RWPE1 (cell line): ENCODE measurements at regions not wholly inside any gene's neighbourhood (a gene's known extent, or its start where the extent isn't known, plus 50 kb on each side); places are given as distances from the start of the nearest gene placed in this dataset.
"Not testable (repeated sequence)": the region's sequence is repeated elsewhere in the genome, so short reads cannot be mapped to it uniquely, and the experiment has no call there.

Experiments used
- CTCF ChIA-PET: fragments of 350-600 bp; sonication (Branson Sonifier 250); formaldehyde crosslinking; extraction: SDS; loops from one replicate; lab custom pipeline; 2021; lab: Yijun Ruan, JAX
- POLR2A ChIA-PET: fragments of 400-600 bp; formaldehyde crosslinking; extraction: SDS; loops from one replicate; lab custom pipeline; 2020; ENCODE audit warnings: antibody characterized with exemption; ENCODE audit not compliant: low non-redundant PET; lab: Yijun Ruan, JAX
- DNase-seq: peaks from one replicate; pipeline ENCODE4 v3.0.0; 2012; ENCODE audit warnings: low spot score
- H3K27ac ChIP-seq: fragments of 450-650 bp; 2 replicates; pipeline ENCODE4 v1.5.1; 2017
- TF ChIP-seq, protein P1 (sequence below): fragments of 450-650 bp; conservative IDR thresholded peaks from 2 replicates; pipeline ENCODE4 v1.5.1; 2017; ENCODE audit warnings: low read depth, mild to moderate bottlenecking

- POLR2A ChIA-PET, result no interaction called here
- no peak overlapping the region for H3K27ac ChIP-seq
- CTCF ChIA-PET, result interaction anchor here (0.5 to 0.7 kb wide), 2 partner anchors 266 to 1195 kb away, joined by 3 to 4 read pairs; no protein-coding TSS in a partner anchor
- no peak for DNase-seq
- TF ChIP-seq, protein P1, sequence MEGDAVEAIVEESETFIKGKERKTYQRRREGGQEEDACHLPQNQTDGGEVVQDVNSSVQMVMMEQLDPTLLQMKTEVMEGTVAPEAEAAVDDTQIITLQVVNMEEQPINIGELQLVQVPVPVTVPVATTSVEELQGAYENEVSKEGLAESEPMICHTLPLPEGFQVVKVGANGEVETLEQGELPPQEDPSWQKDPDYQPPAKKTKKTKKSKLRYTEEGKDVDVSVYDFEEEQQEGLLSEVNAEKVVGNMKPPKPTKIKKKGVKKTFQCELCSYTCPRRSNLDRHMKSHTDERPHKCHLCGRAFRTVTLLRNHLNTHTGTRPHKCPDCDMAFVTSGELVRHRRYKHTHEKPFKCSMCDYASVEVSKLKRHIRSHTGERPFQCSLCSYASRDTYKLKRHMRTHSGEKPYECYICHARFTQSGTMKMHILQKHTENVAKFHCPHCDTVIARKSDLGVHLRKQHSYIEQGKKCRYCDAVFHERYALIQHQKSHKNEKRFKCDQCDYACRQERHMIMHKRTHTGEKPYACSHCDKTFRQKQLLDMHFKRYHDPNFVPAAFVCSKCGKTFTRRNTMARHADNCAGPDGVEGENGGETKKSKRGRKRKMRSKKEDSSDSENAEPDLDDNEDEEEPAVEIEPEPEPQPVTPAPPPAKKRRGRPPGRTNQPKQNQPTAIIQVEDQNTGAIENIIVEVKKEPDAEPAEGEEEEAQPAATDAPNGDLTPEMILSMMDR, result no peak
Measured at GRCh38 chr7:51867117-51867516, 550.5 kb upstream of the COBL start.

GRCh38 chr7:51860305-51860704, 543.7 kb upstream of the COBL start:
- H3K27ac ChIP-seq, result no peak overlapping the region
- ChIA-PET POLR2A (no interaction called here), CTCF (no interaction called here)
- DNase-seq, result no peak
- TF ChIP-seq, protein P1, result no peak

DNA sequence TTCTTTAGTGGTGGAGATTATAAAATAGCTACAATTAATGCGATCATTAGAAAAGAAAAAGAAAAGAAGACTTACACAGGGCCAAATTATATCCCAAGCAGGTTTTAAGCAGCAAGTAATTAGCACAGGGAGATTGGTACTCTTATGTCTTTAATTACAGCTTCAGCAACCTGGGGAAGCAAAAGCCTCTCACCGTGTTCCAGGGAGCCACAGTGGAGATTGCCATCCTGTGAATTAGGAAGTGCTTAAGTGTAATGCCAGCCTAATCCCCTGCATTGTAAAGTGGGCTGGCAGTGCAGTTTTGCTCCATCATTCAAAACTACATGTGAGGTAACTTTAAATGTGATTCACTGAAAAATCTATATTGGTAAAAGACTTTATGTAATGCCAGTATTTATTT, 533.5 kb upstream of the COBL start:
- DNase-seq, result no peak
- ChIA-PET POLR2A (no interaction called here), CTCF (no interaction called here)
- TF ChIP-seq, protein P1, result no peak
- H3K27ac ChIP-seq, result no peak overlapping the region

- no peak overlapping the region for H3K27ac ChIP-seq
- DNase-seq, result peak; percentile 9
- TF ChIP-seq, protein P1, result no peak
- POLR2A ChIA-PET, result no interaction called here
- CTCF ChIA-PET, result no interaction called here
Measured at GRCh38 chr7:51847461-51848134, 531.0 kb upstream of the COBL start.

DNA sequence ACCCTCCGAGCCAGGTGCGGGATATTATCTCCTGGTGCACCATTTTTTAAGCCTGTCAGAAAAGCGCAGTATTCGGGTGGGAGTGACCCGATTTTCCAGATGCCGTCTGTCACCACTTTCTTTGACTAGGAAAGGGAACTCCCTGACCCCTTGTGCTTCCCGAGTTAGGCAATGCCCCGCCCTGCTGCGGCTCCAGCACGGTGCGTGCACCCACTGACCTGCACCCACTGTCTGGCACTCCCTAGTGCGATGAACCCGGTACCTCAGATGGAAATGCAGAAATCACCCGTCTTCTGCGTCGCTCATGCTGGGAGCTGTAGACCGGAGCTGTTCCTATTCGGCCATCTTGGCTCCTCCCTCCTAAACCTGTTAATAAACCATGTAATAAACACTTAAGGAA, 522.5 kb upstream of the COBL start:
- H3K27ac ChIP-seq, DNase-seq, CTCF ChIA-PET, POLR2A ChIA-PET: not testable (repeated sequence)

DNA sequence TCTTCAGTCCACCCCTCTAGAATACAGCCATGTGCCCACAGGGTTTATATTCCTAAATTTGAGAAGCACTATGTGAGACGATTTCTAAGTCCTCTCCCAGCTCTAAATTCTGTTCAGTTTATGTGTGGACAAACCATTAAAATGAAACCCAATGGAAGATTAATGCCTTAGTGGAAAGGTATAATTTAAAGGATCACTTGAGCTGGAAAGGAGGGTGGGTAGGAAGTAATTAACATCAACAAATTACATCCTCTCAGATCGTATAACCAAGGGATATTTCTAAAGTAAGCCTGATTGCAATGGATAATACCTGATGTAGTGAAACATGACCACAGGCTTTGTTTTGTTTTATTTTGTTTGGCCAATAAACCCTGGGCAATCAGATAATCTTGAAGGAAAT, 511.0 kb upstream of the COBL start:
- CTCF ChIA-PET, result no interaction called here

DNA sequence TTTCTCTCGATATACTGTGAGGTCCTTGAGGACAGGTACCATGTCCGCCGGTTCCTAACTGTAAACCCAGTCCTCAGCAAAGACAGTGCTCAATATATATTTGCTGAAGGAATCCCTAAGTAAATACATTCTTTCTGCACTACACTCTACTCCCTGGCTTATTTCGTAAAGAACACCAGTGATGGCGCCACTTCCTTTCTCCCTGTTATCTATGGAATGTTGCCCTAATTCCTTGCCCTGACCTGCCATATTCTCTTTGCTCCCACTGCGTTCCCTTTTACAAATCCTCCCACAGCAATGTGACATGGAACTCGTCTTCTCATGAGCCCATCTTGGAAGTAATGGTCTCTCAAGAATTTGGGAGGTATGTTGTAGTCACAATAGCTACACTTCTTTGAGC, 507.4 kb upstream of the COBL start:
- H3K27ac ChIP-seq, result no peak overlapping the region
- POLR2A ChIA-PET, result no interaction called here
- CTCF ChIA-PET, result no interaction called here

More for the DNA sequence above, 511.0 kb upstream of the COBL start:
- POLR2A ChIA-PET, result no interaction called here
- TF ChIP-seq, protein P1, result no peak
- no peak for DNase-seq
- no peak overlapping the region for H3K27ac ChIP-seq

More for the DNA sequence above, 507.4 kb upstream of the COBL start:
- DNase-seq, result no peak
- TF ChIP-seq, protein P1, result no peak
